GM23338 (cell line): ENCODE measurements at regions not wholly inside any gene's neighbourhood (a gene's known extent, or its start where the extent isn't known, plus 50 kb on each side); places are given as distances from the start of the nearest gene placed in this dataset.

Source experiments
- ATAC-seq: fragments of 200-7000 bp; cut with Tn5 transposase; 3 replicates; pipeline ENCODE4 v1.9.1; 2020
- DNase-seq: peaks from one replicate; pipeline ENCODE4 v3.0.0-alpha.2; 2015; ENCODE audit warnings: low spot score
- H2AFZ ChIP-seq: fragments of 200-600 bp; sonication (generic); 2 replicates; pipeline ENCODE4 v1.8.0; 2016; ENCODE audit warnings: antibody characterized with exemption, mild to moderate bottlenecking, moderate library complexity
- H3F3A ChIP-seq: fragments of 200-600 bp; sonication (generic); replicated peaks from 2 replicates; pipeline ENCODE4 v1.8.0; 2017; ENCODE audit warnings: antibody characterized with exemption, mixed run types, low read depth
- H3K27ac ChIP-seq: fragments of 200-600 bp; sonication (generic); 2 replicates; pipeline ENCODE4 v1.6.1; 2016; ENCODE audit warnings: low read depth
- H3K27me3 ChIP-seq: fragments of 200-600 bp; sonication (generic); 2 replicates; pipeline ENCODE4 v1.8.0; 2016; ENCODE audit warnings: mild to moderate bottlenecking, mixed run types, moderate library complexity; ENCODE audit not compliant: insufficient read depth
- H3K36me3 ChIP-seq: fragments of 200-600 bp; sonication (generic); 2 replicates; pipeline ENCODE4 v1.8.0; 2016; ENCODE audit warnings: mild to moderate bottlenecking; ENCODE audit not compliant: insufficient read depth
- H3K4me1 ChIP-seq: fragments of 200-600 bp; sonication (generic); 2 replicates; pipeline ENCODE4 v1.8.0; 2016; ENCODE audit warnings: mild to moderate bottlenecking, moderate library complexity; ENCODE audit not compliant: insufficient read depth
- H3K4me2 ChIP-seq: fragments of 200-600 bp; sonication (generic); 2 replicates; pipeline ENCODE4 v1.7.1; 2017; ENCODE audit warnings: mixed run types
- H3K4me3 ChIP-seq: fragments of 200-600 bp; sonication (generic); 2 replicates; pipeline ENCODE4 v1.6.1; 2016; ENCODE audit warnings: mixed run types
- H3K79me2 ChIP-seq: fragments of 200-600 bp; sonication (generic); replicated peaks from 2 replicates; pipeline ENCODE4 v1.8.0; 2017; ENCODE audit warnings: mild to moderate bottlenecking; ENCODE audit not compliant: insufficient read depth
- H3K9me2 ChIP-seq: fragments of 200-600 bp; sonication (generic); 2 replicates; pipeline ENCODE4 v1.8.0; 2017; ENCODE audit not compliant: insufficient read depth
- H4K20me1 ChIP-seq: fragments of 200-600 bp; sonication (generic); replicated peaks from 2 replicates; pipeline ENCODE4 v1.8.0; 2017; ENCODE audit warnings: mild to moderate bottlenecking; ENCODE audit not compliant: insufficient read depth
- H3K27ac Mint-ChIP-seq: 2 replicates; pipeline ENCODE4 v1.8.0; 2020; ENCODE audit warnings: inconsistent platforms, mild to moderate bottlenecking, moderate library complexity, mixed read lengths
- H3K27me3 Mint-ChIP-seq: 3 replicates; pipeline ENCODE4 v1.8.0; 2022; ENCODE audit warnings: low read depth, mild to moderate bottlenecking, moderate library complexity, mixed read lengths, inconsistent platforms; ENCODE audit not compliant: insufficient read depth, poor library complexity
- H3K36me3 Mint-ChIP-seq: 3 replicates; pipeline ENCODE4 v1.8.0; 2021; ENCODE audit warnings: low read depth, mild to moderate bottlenecking, inconsistent platforms, moderate library complexity, mixed read lengths
- H3K4me1 Mint-ChIP-seq: 3 replicates; pipeline ENCODE4 v1.8.0; 2020; ENCODE audit warnings: mild to moderate bottlenecking, inconsistent platforms, mixed read lengths
- H3K4me3 Mint-ChIP-seq: 3 replicates; pipeline ENCODE4 v1.8.0; 2021; ENCODE audit warnings: moderate library complexity, mild to moderate bottlenecking, inconsistent platforms, mixed read lengths
- H3K9me3 Mint-ChIP-seq: 3 replicates; pipeline ENCODE4 v1.8.0; 2020; ENCODE audit warnings: moderate library complexity, mild to moderate bottlenecking, inconsistent platforms, mixed read lengths
- STAT1 ChIP-seq: IDR thresholded peaks from one replicate; pipeline ENCODE4 v1.6.1; 2016; ENCODE audit warnings: antibody characterized with exemption; ENCODE audit not compliant: unreplicated experiment
- TF ChIP-seq, protein P1 (sequence below): fragments of 250-450 bp; sonication (Bioruptor Pico); IDR thresholded peaks from 2 replicates; pipeline ENCODE4 v1.5.0; 2020; ENCODE audit warnings: mild to moderate bottlenecking, moderate library complexity
- TF ChIP-seq, protein P2 (sequence below), 2 experiments: fragments of 200-600 bp in 1 of 2; sonication (generic) in 1 of 2; conservative IDR thresholded peaks; 2 replicates each; pipeline versions ENCODE4 v1.5.1 to v1.6.1; 2016 to 2017; ENCODE audit warnings: antibody characterized with exemption in 2 of 2, low read depth in 2 of 2, mild to moderate bottlenecking in 2 of 2, moderate library complexity in 1 of 2

- no peaks in the 10 kb centered on the region for H3K79me2 ChIP-seq
Measured at GRCh38 chr2:19022334-19022733, 336.1 kb downstream of the OSR1 start.

DNA sequence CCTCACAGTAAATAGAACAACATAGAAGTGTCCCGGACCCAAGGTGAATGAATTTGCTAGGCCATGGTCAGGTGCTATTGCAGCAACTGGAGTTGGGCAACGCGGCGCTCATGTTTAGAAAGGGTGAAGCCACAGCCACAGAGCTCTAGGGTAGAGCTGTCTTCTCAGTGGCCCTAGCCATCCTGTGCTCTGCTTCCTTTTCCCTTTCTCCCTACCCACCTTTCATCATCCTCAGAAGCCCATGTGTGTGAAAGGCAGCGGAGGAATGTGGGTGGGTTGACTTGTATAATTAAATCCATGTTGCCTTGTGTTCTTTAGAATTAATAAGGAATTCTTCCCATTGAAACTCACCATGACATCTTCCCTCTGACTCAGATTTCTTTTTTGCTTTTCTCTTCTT is 336.7 kb downstream of the OSR1 start:
- H3F3A ChIP-seq = no peaks in the 10 kb centered on the region
- H3K27ac ChIP-seq = no peak overlapping the region
- no peaks in the 10 kb centered on the region for H4K20me1 ChIP-seq
- H3K79me2 ChIP-seq = no peaks in the 10 kb centered on the region
- H3K9me2 ChIP-seq = no peaks in the 10 kb centered on the region
- no peaks in the 10 kb centered on the region for H3K27me3 ChIP-seq
- H3K4me3 ChIP-seq = no peak overlapping the region
- Mint-ChIP-seq H3K27me3 (peaks cover 2% of the 10 kb centered on the region), H3K36me3 (no peaks in the 10 kb centered on the region), H3K27ac (no peak overlapping the region), H3K9me3 (no peaks in the 10 kb centered on the region), H3K4me1 (0 out of 3 replicates have a peak, but pooled peaks cover 2% of the 10 kb centered on the region), H3K4me3 (no peak overlapping the region)
- no peak for TF ChIP-seq STAT1
- TF ChIP-seq, protein P1, sequence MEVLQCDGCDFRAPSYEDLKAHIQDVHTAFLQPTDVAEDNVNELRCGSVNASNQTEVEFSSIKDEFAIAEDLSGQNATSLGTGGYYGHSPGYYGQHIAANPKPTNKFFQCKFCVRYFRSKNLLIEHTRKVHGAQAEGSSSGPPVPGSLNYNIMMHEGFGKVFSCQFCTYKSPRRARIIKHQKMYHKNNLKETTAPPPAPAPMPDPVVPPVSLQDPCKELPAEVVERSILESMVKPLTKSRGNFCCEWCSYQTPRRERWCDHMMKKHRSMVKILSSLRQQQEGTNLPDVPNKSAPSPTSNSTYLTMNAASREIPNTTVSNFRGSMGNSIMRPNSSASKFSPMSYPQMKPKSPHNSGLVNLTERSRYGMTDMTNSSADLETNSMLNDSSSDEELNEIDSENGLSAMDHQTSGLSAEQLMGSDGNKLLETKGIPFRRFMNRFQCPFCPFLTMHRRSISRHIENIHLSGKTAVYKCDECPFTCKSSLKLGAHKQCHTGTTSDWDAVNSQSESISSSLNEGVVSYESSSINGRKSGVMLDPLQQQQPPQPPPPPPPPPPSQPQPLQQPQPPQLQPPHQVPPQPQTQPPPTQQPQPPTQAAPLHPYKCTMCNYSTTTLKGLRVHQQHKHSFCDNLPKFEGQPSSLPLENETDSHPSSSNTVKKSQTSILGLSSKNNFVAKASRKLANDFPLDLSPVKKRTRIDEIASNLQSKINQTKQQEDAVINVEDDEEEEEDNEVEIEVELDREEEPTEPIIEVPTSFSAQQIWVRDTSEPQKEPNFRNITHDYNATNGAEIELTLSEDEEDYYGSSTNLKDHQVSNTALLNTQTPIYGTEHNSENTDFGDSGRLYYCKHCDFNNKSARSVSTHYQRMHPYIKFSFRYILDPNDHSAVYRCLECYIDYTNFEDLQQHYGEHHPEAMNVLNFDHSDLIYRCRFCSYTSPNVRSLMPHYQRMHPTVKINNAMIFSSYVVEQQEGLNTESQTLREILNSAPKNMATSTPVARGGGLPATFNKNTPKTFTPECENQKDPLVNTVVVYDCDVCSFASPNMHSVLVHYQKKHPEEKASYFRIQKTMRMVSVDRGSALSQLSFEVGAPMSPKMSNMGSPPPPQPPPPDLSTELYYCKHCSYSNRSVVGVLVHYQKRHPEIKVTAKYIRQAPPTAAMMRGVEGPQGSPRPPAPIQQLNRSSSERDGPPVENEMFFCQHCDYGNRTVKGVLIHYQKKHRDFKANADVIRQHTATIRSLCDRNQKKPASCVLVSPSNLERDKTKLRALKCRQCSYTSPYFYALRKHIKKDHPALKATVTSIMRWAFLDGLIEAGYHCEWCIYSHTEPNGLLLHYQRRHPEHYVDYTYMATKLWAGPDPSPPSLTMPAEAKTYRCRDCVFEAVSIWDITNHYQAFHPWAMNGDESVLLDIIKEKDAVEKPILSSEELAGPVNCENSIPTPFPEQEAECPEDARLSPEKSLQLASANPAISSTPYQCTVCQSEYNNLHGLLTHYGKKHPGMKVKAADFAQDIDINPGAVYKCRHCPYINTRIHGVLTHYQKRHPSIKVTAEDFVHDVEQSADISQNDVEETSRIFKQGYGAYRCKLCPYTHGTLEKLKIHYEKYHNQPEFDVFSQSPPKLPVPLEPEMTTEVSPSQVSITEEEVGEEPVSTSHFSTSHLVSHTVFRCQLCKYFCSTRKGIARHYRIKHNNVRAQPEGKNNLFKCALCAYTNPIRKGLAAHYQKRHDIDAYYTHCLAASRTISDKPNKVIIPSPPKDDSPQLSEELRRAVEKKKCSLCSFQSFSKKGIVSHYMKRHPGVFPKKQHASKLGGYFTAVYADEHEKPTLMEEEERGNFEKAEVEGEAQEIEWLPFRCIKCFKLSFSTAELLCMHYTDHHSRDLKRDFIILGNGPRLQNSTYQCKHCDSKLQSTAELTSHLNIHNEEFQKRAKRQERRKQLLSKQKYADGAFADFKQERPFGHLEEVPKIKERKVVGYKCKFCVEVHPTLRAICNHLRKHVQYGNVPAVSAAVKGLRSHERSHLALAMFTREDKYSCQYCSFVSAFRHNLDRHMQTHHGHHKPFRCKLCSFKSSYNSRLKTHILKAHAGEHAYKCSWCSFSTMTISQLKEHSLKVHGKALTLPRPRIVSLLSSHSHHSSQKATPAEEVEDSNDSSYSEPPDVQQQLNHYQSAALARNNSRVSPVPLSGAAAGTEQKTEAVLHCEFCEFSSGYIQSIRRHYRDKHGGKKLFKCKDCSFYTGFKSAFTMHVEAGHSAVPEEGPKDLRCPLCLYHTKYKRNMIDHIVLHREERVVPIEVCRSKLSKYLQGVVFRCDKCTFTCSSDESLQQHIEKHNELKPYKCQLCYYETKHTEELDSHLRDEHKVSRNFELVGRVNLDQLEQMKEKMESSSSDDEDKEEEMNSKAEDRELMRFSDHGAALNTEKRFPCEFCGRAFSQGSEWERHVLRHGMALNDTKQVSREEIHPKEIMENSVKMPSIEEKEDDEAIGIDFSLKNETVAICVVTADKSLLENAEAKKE (CRISPR knock-in tag) = no peak
- DNase-seq = no peak
- no peaks in the 10 kb centered on the region for H3K4me1 ChIP-seq
- H2AFZ ChIP-seq = no peak overlapping the region
- ATAC-seq = no peak
- no peak overlapping the region for H3K4me2 ChIP-seq
- H3K36me3 ChIP-seq = no peaks in the 10 kb centered on the region

More at GRCh38 chr2:19022334-19022733, 336.1 kb downstream of the OSR1 start:
- Histone ChIP-seq H2AFZ (no peak overlapping the region), H3K27ac (no peak overlapping the region), H3K4me1 (no peaks in the 10 kb centered on the region), H3F3A (no peaks in the 10 kb centered on the region), H3K9me2 (no peaks in the 10 kb centered on the region), H4K20me1 (no peaks in the 10 kb centered on the region), H3K36me3 (no peaks in the 10 kb centered on the region), H3K4me3 (no peak overlapping the region), H3K27me3 (no peaks in the 10 kb centered on the region), H3K4me2 (no peak overlapping the region)
- H3K27me3 Mint-ChIP-seq = peaks cover 2% of the 10 kb centered on the region
- ATAC-seq = no peak
- no peaks in the 10 kb centered on the region for H3K9me3 Mint-ChIP-seq
- TF ChIP-seq, protein P2, sequence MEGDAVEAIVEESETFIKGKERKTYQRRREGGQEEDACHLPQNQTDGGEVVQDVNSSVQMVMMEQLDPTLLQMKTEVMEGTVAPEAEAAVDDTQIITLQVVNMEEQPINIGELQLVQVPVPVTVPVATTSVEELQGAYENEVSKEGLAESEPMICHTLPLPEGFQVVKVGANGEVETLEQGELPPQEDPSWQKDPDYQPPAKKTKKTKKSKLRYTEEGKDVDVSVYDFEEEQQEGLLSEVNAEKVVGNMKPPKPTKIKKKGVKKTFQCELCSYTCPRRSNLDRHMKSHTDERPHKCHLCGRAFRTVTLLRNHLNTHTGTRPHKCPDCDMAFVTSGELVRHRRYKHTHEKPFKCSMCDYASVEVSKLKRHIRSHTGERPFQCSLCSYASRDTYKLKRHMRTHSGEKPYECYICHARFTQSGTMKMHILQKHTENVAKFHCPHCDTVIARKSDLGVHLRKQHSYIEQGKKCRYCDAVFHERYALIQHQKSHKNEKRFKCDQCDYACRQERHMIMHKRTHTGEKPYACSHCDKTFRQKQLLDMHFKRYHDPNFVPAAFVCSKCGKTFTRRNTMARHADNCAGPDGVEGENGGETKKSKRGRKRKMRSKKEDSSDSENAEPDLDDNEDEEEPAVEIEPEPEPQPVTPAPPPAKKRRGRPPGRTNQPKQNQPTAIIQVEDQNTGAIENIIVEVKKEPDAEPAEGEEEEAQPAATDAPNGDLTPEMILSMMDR (conservative IDR thresholded peaks at IDR 0.05; ENCODE audit: low read depth in 2 of 2) = no peak
- no peak for TF ChIP-seq STAT1
- H3K36me3 Mint-ChIP-seq = no peaks in the 10 kb centered on the region
- no peak overlapping the region for H3K4me3 Mint-ChIP-seq
- H3K4me1 Mint-ChIP-seq = 0 out of 3 replicates have a peak, but pooled peaks cover 2% of the 10 kb centered on the region
- H3K27ac Mint-ChIP-seq = no peak overlapping the region
- DNase-seq = no peak
